Osteoblast (primary cell): ENCODE measurements at regions not wholly inside any gene's neighbourhood (a gene's known extent, or its start where the extent isn't known, plus 50 kb on each side); places are given as distances from the start of the nearest gene placed in this dataset.

Experiments used
- DNase-seq: peaks from one replicate; pipeline ENCODE4 v3.0.0; 2011; ENCODE audit warnings: low spot score, mixed read lengths; ENCODE audit not compliant: insufficient read length; ENCODE audit errors: missing footprints
- H2AFZ ChIP-seq: 2 replicates; pipeline ENCODE4 v1.6.0; 2011; ENCODE audit warnings: mild to moderate bottlenecking, low read length
- H3K27ac ChIP-seq: 2 replicates; pipeline ENCODE4 v1.5.1; 2011; ENCODE audit warnings: mild to moderate bottlenecking, low read depth, low read length, moderate library complexity
- H3K27me3 ChIP-seq: 2 replicates; pipeline ENCODE4 v1.6.0; 2012; ENCODE audit warnings: mild to moderate bottlenecking, control low read depth, inconsistent platforms, low read length, moderate library complexity; ENCODE audit not compliant: insufficient read depth
- H3K36me3 ChIP-seq: 2 replicates; pipeline ENCODE4 v1.5.1; 2011; ENCODE audit warnings: mild to moderate bottlenecking, low read length, control low read depth, moderate library complexity; ENCODE audit not compliant: insufficient read depth
- H3K4me1 ChIP-seq: 2 replicates; pipeline ENCODE4 v1.5.1; 2011; ENCODE audit warnings: mild to moderate bottlenecking, low read length, control low read depth, moderate library complexity; ENCODE audit not compliant: insufficient read depth
- H3K4me2 ChIP-seq: 2 replicates; pipeline ENCODE4 v1.6.0; 2011; ENCODE audit warnings: mild to moderate bottlenecking, low read length; ENCODE audit not compliant: insufficient read depth
- H3K4me3 ChIP-seq: fragments of 200-600 bp; sonication (generic); 3 replicates; pipeline ENCODE4 v1.5.1; 2012; ENCODE audit warnings: mild to moderate bottlenecking, low read length, inconsistent platforms; ENCODE audit not compliant: insufficient read depth
- H3K79me2 ChIP-seq: 2 replicates; pipeline ENCODE4 v1.6.0; 2012; ENCODE audit warnings: mild to moderate bottlenecking, low read length, control low read depth, inconsistent platforms; ENCODE audit not compliant: insufficient read depth
- H3K9me3 ChIP-seq: 2 replicates; pipeline ENCODE4 v1.5.1; 2011; ENCODE audit warnings: low read depth, low read length, control low read depth
- H4K20me1 ChIP-seq: 2 replicates; pipeline ENCODE4 v1.6.0; 2012; ENCODE audit warnings: mild to moderate bottlenecking, low read length, control low read depth; ENCODE audit not compliant: insufficient read depth
- TF ChIP-seq, protein P1 (sequence below): IDR thresholded peaks from 2 replicates; pipeline ENCODE4 v1.5.1; 2011; ENCODE audit warnings: mild to moderate bottlenecking, low read depth, low read length, moderate library complexity; ENCODE audit errors: extremely low read depth

DNA sequence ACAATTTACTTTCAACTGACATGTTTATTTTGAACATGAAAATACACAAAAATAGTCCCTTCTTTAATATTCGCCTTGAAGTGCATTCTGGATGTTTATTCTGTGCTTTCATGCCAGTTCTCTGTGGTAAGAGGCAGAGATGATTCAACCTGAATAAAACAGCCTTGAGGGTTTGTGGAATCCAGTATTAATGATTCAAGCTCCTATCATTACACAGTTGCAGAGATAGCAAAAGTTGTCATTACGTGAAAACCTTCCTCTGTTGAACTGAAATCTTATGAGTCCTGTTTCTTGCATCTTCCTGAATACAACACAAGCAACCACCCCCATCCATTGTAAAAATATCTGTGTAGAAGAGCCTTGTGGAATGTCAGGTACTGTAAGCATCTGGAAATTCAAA is 142.3 kb upstream of the HTR2A start:
- Histone ChIP-seq H3K27me3 (no peaks in the 10 kb centered on the region), H3K27ac (no peak overlapping the region), H4K20me1 (no peaks in the 10 kb centered on the region), H3K36me3 (no peaks in the 10 kb centered on the region), H3K9me3 (no peaks in the 10 kb centered on the region), H3K79me2 (no peaks in the 10 kb centered on the region), H3K4me2 (peak overlapping the region; percentile 46), H3K4me3 (no peak overlapping the region), H2AFZ (no peak overlapping the region), H3K4me1 (peaks cover 17% of the 10 kb centered on the region)
- TF ChIP-seq, protein P1, sequence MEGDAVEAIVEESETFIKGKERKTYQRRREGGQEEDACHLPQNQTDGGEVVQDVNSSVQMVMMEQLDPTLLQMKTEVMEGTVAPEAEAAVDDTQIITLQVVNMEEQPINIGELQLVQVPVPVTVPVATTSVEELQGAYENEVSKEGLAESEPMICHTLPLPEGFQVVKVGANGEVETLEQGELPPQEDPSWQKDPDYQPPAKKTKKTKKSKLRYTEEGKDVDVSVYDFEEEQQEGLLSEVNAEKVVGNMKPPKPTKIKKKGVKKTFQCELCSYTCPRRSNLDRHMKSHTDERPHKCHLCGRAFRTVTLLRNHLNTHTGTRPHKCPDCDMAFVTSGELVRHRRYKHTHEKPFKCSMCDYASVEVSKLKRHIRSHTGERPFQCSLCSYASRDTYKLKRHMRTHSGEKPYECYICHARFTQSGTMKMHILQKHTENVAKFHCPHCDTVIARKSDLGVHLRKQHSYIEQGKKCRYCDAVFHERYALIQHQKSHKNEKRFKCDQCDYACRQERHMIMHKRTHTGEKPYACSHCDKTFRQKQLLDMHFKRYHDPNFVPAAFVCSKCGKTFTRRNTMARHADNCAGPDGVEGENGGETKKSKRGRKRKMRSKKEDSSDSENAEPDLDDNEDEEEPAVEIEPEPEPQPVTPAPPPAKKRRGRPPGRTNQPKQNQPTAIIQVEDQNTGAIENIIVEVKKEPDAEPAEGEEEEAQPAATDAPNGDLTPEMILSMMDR: no peak
- no peak for DNase-seq

DNA sequence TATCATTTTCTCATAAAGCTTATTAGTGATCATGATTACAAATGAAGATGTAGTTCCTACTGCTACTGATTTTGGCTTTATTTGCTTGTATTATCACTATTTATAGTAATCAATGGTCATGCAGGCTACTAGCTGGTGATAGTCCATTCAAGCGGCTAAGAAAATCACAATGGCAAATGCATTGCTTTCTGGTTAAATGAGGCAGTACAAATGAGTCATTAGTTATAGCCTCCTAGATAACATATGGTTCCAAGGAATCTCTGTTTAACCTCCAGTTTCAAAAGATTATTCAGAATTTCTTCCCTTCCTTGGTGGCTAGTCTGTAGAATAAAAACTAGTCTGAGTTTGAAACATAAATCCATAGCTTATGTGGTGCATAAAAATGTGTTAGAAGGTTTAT is 141.3 kb upstream of the HTR2A start:
- H2AFZ ChIP-seq: no peak overlapping the region
- no peaks in the 10 kb centered on the region for H3K27me3 ChIP-seq
- H3K79me2 ChIP-seq: no peaks in the 10 kb centered on the region
- H3K36me3 ChIP-seq: no peaks in the 10 kb centered on the region
- no peak overlapping the region for H3K4me3 ChIP-seq
- H3K27ac ChIP-seq: no peak overlapping the region
- H4K20me1 ChIP-seq: no peaks in the 10 kb centered on the region
- TF ChIP-seq, protein P1: no peak
- H3K4me1 ChIP-seq: peaks cover 22% of the 10 kb centered on the region
- H3K9me3 ChIP-seq: no peaks in the 10 kb centered on the region
- DNase-seq: no peak
- no peak overlapping the region for H3K4me2 ChIP-seq

DNA sequence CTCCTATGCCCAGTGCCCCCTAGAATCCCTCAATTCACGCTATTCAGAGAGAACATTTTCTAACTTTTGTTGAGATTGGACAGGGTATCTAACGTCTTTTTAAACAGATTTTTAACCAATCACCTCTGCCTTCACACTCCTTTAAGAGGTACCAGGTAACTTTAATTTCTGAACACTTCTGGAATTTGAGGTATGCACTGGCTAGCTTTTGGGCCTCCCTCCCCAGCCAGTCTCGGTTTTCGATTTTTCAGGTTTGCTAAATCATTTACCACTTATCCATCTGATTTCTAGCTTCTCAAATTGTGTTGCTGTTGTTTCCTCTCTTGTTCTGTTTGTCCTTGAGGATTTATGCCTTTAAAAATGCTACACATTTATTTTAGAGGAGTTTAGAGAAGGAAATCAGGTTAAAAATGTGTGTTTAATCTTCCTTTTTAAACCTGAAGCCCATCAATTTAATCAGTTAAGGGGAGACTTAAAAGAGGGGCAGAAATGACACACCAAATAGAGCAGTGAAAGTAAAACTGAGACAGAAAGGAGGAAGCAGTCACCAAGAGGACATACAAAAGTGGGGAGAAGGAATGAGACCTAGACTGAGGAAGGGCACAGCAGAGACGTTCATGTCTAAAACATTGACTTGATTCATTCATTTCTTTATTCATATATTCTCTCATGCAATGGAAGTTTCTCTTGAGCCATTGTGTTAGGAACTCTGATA is 139.6 kb upstream of the HTR2A start:
- Histone ChIP-seq H3K27ac (no peak overlapping the region), H3K9me3 (no peaks in the 10 kb centered on the region), H3K4me3 (no peak overlapping the region), H3K4me1 (peaks cover 26% of the 10 kb centered on the region), H3K4me2 (no peak overlapping the region), H4K20me1 (no peaks in the 10 kb centered on the region), H3K79me2 (no peaks in the 10 kb centered on the region), H3K27me3 (no peaks in the 10 kb centered on the region), H2AFZ (no peak overlapping the region), H3K36me3 (no peaks in the 10 kb centered on the region)
- TF ChIP-seq, protein P1: no peak
- DNase-seq: no peak

DNA sequence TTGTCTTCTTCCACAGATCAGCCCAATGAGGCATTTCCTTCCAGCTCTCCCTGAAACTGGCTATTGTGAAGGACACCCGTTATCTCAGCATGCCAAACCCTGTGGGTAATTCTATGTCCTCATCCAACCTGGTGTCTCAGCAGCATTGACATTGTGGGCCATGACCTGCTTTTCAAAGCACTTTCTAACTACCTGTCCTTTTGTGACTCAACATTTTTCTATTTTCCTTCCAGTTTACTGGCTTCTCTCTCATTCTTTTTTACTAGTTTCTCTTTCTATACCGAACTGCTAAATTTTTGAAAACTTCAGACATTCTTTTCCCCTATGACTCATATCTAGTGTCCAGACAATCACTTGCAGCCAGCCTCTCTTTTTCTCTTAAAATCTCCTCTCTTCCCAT is 136.4 kb upstream of the HTR2A start:
- TF ChIP-seq, protein P1: no peak
- Histone ChIP-seq H3K27ac (peak overlapping the region; percentile 35), H3K9me3 (no peaks in the 10 kb centered on the region), H3K4me1 (peaks cover 11% of the 10 kb centered on the region), H3K79me2 (no peaks in the 10 kb centered on the region), H3K36me3 (no peaks in the 10 kb centered on the region), H3K27me3 (no peaks in the 10 kb centered on the region), H2AFZ (peak overlapping the region; percentile 73), H4K20me1 (no peaks in the 10 kb centered on the region), H3K4me3 (peak overlapping the region; percentile 59), H3K4me2 (peak overlapping the region; percentile 76)
- DNase-seq: no peak
